T-cell (primary cell): ENCODE measurements at regions not wholly inside any gene's neighbourhood (a gene's known extent, or its start where the extent isn't known, plus 50 kb on each side); places are given as distances from the start of the nearest gene placed in this dataset.
"Not testable (repeated sequence)": the region's sequence is repeated elsewhere in the genome, so short reads cannot be mapped to it uniquely, and the experiment has no call there.

Experiments used
- ATAC-seq, 4 experiments: fragments of 200-7000 bp in 3 of 4; fragments of 150-1000 bp in 1 of 4; cut with Tn5 transposase; replicated peaks in 1 of 4; 1 replicate in 3 of 4; 2 replicates in 1 of 4; pipeline ENCODE4 v1.10.0; 2021; ENCODE audit warnings: moderate library complexity in 3 of 4, mild to moderate bottlenecking in 2 of 4, moderate number of reproducible peaks in 1 of 4
- CTCF ChIA-PET, 2 donors: fragments of 300-600 bp; sonication (Branson Sonifier 250); formaldehyde crosslinking; loops; one replicate each; lab custom pipeline; 2022; ENCODE audit warnings: antibody characterized with exemption in 2 of 2; lab: Charles Lee
- POLR2A ChIA-PET, 2 donors: fragments of 300-600 bp; sonication (Branson Sonifier 250); formaldehyde crosslinking; loops; one replicate each; lab custom pipeline; 2022; ENCODE audit warnings: antibody characterized with exemption in 2 of 2; lab: Charles Lee
- DNase-seq, 35 experiments: peaks; one replicate each; pipeline versions ENCODE4 v3.0.0 to v3.0.0-alpha.2; 2013 to 2023
- H3K27ac ChIP-seq: one replicate; pipeline ENCODE4 v1.5.1; 2013; ENCODE audit warnings: low read length
- H3K27me3 ChIP-seq, 2 experiments: replicated peaks in 1 of 2; 1 replicate in 1 of 2; 2 replicates in 1 of 2; pipeline versions ENCODE4 v1.6.1 to v1.7.0; 2013; ENCODE audit warnings: low read length in 1 of 2, mixed read lengths in 1 of 2; ENCODE audit not compliant: control insufficient read depth in 2 of 2, insufficient read depth in 2 of 2; ENCODE audit errors: extremely low read depth in 1 of 2
- H3K36me3 ChIP-seq, 2 donors: 1 replicate in 1 of 2; 2 replicates in 1 of 2; pipeline versions ENCODE4 v1.6.1 to v1.7.0; 2013; ENCODE audit warnings: low read length in 1 of 2; ENCODE audit not compliant: control insufficient read depth in 2 of 2, insufficient read depth in 1 of 2; ENCODE audit errors: extremely low read depth in 1 of 2
- H3K4me1 ChIP-seq, 2 experiments: 1 replicate in 1 of 2; 2 replicates in 1 of 2; pipeline versions ENCODE4 v1.6.1 to v1.7.0; 2013; ENCODE audit warnings: low read length in 2 of 2, mixed read lengths in 1 of 2; ENCODE audit not compliant: insufficient read depth in 2 of 2, control insufficient read depth in 1 of 2; ENCODE audit errors: extremely low read depth in 1 of 2
- H3K4me3 ChIP-seq, 2 donors: 1 replicate in 1 of 2; 2 replicates in 1 of 2; pipeline versions ENCODE4 v1.5.1 to v1.7.0; 2013; ENCODE audit warnings: mild to moderate bottlenecking in 2 of 2, low read length in 1 of 2, moderate library complexity in 1 of 2; ENCODE audit not compliant: control insufficient read depth in 1 of 2; ENCODE audit errors: extremely low read depth in 1 of 2
- H3K9me3 ChIP-seq: 2 replicates; pipeline ENCODE4 v1.7.0; 2013
- H3K27ac Mint-ChIP-seq, 2 donors: one replicate each; pipeline ENCODE4 v1.8.0; 2020 to 2021; ENCODE audit warnings: mild to moderate bottlenecking in 2 of 2, mixed read lengths in 2 of 2
- H3K27me3 Mint-ChIP-seq, 2 donors: one replicate each; pipeline ENCODE4 v1.8.0; 2021 to 2022; ENCODE audit warnings: mixed read lengths in 2 of 2
- H3K36me3 Mint-ChIP-seq: one replicate; pipeline ENCODE4 v1.8.0; 2021; ENCODE audit warnings: mixed read lengths
- H3K4me1 Mint-ChIP-seq, 3 donors: one replicate each; pipeline ENCODE4 v1.8.0; 2020 to 2022; ENCODE audit warnings: mixed read lengths in 3 of 3, mild to moderate bottlenecking in 1 of 3
- H3K4me3 Mint-ChIP-seq, 3 donors: one replicate each; pipeline ENCODE4 v1.8.0; 2020 to 2022; ENCODE audit warnings: mild to moderate bottlenecking in 3 of 3, mixed read lengths in 3 of 3, moderate library complexity in 3 of 3
- H3K9me3 Mint-ChIP-seq, 3 donors: one replicate each; pipeline ENCODE4 v1.8.0; 2020 to 2022; ENCODE audit warnings: mixed read lengths in 3 of 3
- WGBS: methylation state at CpG from one replicate; pipeline ENCODE4 v1.1.5; 2013; ENCODE audit warnings: missing lambda C conversion rate; ENCODE audit not compliant: insufficient coverage; 5-methylcytosine and 5-hydroxymethylcytosine counted together

DNA sequence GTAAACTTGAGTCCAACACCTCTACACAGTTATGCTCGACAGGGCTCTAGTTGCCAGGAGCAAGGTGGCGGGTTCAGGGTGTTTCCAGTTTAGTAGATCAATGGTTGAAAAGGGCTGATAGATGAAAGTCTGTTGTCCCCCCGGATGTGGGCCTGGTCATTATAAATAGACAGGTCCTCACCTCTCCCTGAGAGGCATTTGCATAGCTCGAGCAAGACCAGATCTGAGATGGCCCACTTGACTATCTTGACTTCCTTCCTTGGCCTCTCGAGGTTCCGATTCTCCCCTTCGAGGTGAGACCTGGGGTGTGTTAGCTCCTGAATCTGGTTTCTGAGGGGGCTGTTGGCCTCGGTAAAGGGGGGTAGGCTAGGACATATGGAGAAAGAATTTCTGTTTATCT is 54.1 kb upstream of the RBMX start:
- H3K27ac Mint-ChIP-seq, H3K4me1 ChIP-seq, DNase-seq, H3K36me3 Mint-ChIP-seq, H3K9me3 ChIP-seq, H3K27me3 Mint-ChIP-seq, H3K27ac ChIP-seq, H3K4me3 Mint-ChIP-seq, H3K36me3 ChIP-seq, H3K9me3 Mint-ChIP-seq, H3K27me3 ChIP-seq, ATAC-seq, CTCF ChIA-PET, H3K4me3 ChIP-seq: not testable (repeated sequence)
- POLR2A ChIA-PET = interaction anchor here in 1 of 2 donors (0.6 to 0.7 kb wide), 2 partner anchors 55 to 229 kb away, joined by 3 read pairs; no protein-coding TSS in a partner anchor
- 100% methylated on average over 1 of the region's 8 CpGs for WGBS
- peaks cover 14 to 19% (median 18%) of the 10 kb centered on the region in 3 donors for H3K4me1 Mint-ChIP-seq

DNA sequence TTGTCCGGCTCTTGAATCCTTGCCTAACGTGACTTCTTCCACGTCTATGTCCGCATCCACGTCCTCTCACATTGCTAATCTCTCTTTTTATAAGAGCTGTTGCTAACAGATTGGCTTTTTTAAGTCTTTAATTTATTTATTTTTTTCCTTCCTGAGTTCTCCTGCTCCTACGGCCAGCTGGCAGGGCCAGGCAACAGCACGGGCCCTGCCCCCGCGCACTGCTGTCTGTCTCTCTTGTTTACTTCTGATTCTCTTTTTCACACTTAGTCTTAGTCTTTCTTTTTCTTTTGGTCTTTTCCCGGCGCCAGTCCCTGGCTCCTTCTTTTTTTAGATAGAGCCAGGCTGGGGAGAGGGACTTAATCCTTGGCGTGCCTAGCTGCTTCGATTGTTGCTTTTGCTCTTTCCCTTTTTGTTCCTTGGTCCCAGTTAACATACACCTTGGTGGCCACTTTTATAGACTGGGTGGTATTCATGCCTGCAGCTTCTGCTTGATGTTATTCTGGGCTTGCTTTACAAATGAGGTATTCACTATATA is 53.2 kb upstream of the RBMX start:
- H3K4me1 Mint-ChIP-seq = peaks cover 14 to 19% (median 18%) of the 10 kb centered on the region in 3 donors
- H3K27ac ChIP-seq = no peak overlapping the region
- ATAC-seq (no peak), DNase-seq (no peak)
- no peaks in the 10 kb centered on the region for H3K9me3 ChIP-seq
- no CpG with 5 or more reads among the region's 13 CpGs for WGBS
- no peaks in the 10 kb centered on the region for H3K9me3 Mint-ChIP-seq
- no peaks in the 10 kb centered on the region for H3K27me3 ChIP-seq
- POLR2A ChIA-PET = no interaction called here
- H3K27ac Mint-ChIP-seq = peak overlapping the region in 1 of 2 donors; percentile 36
- H3K36me3 ChIP-seq = no peaks in the 10 kb centered on the region
- no peak overlapping the region for H3K4me3 Mint-ChIP-seq
- H3K36me3 Mint-ChIP-seq = peaks cover 6% of the 10 kb centered on the region
- no peak overlapping the region for H3K4me3 ChIP-seq
- H3K4me1 ChIP-seq = peaks cover 0 to 5% of the 10 kb centered on the region in 2 experiments
- peaks cover 0 to 10% of the 10 kb centered on the region in 2 donors for H3K27me3 Mint-ChIP-seq
- CTCF ChIA-PET = no interaction called here

DNA sequence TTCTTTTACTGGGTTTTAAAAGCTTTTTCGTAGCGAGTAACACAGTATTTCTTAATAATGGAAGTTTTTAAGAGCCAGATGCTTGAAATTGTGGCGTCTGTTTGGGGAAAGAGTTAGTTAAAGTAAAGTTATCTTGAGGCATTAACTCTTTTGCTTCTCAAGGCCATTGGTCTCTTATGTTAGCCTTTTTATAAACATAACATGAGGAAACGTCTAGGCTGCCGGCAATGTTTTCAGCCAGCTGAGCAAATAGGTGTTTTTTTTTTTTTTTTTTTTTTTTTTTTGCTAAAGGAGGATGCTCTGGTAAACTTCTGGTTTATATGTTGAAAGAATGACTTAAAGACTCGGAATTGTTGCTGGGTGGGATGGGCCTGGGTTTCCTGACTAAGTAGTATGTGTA is 51.1 kb upstream of the RBMX start:
- ChIA-PET POLR2A (no interaction called here), CTCF (interaction anchor here (0.6 kb wide), 2 partner anchors 25 to 485 kb away, joined by 3 read pairs; no protein-coding TSS in a partner anchor)
- H3K27me3 Mint-ChIP-seq = peaks cover 0 to 9% of the 10 kb centered on the region in 2 donors
- H3K27me3 ChIP-seq = no peaks in the 10 kb centered on the region
- H3K9me3 Mint-ChIP-seq = no peaks in the 10 kb centered on the region
- H3K27ac ChIP-seq = no peak overlapping the region
- peaks cover 6% of the 10 kb centered on the region for H3K36me3 Mint-ChIP-seq
- no peak overlapping the region for H3K4me3 Mint-ChIP-seq
- H3K9me3 ChIP-seq = no peaks in the 10 kb centered on the region
- DNase-seq = no peak
- WGBS = no CpG with 5 or more reads among the region's 6 CpGs
- H3K4me3 ChIP-seq = no peak overlapping the region
- H3K27ac Mint-ChIP-seq = no peak overlapping the region
- no peak for ATAC-seq
- H3K4me1 ChIP-seq = peaks cover 0 to 5% of the 10 kb centered on the region in 2 experiments
- H3K4me1 Mint-ChIP-seq = peaks cover 14 to 18% (median 18%) of the 10 kb centered on the region in 3 donors
- H3K36me3 ChIP-seq = no peaks in the 10 kb centered on the region
